Activated CD4-positive, alpha-beta T cell treated with anti-CD3 and anti-CD28 coated beads, Interleukin-2, amount 50 U/mL, for 48 hours (primary cell): ENCODE measurements at regions not wholly inside any gene's neighbourhood (a gene's known extent, or its start where the extent isn't known, plus 50 kb on each side); places are given as distances from the start of the nearest gene placed in this dataset.

Source experiments
- DNase-seq, 2 experiments: peaks; one replicate each; pipeline ENCODE4 v3.0.0-alpha.2; 2020

DNA sequence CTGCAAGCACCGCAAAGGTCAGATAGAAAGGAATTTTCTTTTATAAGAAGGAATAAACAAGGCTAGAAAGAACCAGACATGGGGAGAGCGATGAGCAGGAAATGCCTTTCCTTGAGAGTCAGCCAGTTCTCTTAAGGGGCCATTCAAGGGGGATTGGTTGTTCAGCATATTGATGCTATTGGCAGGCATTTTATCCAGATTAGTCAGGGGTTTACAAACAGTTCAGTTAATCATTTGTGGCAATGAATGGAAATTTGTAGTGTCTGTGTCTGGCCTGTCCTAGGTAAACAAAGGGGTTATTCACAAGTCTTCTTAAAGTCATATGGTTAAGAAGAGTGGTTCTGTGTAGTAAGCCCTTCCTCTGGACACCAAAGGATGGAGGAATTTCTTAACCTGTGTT is 184.7 kb upstream of the FRMPD4 start:
- DNase-seq = no peak

DNA sequence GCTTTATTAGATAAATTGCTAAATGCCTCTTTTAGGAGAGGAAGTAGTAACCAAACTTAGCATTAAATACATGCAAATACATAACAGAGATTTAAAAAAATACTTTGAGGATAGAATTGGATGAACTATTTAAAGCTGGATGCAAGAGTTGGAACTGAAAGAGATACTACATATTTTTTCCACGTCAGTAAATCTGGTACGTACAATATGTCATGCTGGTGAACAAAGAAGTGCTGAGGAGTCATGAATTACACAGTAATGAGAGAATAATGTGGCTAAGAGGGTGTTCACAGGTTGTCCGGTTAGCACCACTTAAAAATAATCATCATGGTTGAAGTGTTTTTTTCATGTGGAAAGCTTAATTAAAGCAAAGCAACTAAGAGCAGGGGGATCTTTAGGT is 184.1 kb upstream of the FRMPD4 start:
- no peak for DNase-seq

DNA sequence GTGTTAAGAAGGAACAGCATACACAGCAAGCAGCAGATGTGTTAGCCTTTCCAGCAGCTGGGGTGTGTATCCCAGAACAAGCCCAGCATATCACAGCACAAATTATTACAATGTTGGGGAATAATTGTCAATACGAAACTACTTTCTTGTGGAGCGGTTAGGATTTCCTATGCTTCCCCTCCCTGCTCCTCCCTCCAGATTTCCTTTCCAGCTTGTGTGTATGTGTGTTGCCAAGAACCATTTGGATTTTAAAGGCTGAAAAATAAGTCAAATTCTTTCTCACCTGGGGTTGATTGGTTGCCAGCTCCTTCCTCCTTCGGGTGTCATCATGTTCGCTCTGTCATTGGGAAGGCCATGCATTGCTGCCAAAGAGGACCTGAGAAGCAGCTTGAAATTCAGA is 178.2 kb upstream of the FRMPD4 start:
- DNase-seq = no peak

DNA sequence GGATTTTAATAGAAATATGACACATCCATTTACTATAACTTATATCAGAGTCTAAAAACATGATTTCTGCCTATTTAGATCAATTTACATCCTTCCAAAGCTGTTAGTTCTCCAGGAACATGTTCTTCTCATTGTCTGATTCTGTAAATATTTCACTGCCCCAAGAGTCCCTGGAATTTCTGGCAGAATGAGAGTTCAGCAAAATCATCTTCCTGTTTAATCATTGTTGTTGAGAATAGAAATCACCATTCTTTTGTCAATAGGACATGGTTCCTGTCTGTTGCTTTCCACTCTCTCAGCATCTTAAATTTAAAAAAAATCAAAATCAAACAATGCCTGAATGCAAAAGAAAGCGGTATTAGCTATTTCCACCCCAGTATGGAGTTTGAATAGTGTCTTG is 172.8 kb upstream of the FRMPD4 start:
- no peak for DNase-seq

DNA sequence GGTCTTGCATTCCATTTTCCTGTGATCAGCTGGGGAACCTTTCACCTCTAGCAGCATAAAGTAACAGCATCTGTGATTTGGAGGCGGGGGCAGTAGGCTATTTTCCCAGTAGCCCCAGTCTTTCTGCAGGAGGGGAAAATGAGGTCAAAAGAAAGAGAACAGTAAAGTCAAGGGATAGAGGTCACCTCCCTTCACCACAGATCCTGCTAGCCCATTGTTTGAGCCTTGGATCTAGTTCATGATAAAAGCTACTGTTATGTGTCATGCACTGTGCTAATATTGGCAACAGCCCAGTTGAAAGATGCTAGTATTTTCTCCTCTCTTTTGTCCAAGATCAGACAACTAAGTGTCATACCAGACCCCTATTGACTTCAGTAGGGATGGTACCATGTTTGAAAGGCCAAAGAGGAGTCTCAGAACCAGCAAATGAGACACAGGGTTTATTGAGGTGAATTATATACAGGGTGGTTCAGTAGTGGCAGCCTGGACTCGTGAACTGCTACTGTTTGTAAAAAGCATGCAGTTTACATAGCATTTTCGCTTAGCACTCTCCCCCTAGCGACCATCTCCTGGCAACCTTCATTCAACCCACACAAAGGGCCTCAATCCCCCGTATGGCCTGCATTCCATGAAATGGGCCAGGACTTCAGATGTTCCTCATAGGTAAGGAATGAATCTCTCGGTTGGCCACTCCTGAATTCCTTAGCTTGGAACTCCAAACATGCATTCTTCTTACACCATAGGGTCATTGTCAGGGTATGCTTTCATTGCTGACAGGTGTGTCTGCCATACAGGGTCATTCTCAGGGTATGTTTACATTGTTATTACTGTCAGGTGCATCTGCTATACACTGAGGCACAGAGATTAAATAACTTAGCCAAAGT is 170.0 kb upstream of the FRMPD4 start:
- DNase-seq = no peak

DNA sequence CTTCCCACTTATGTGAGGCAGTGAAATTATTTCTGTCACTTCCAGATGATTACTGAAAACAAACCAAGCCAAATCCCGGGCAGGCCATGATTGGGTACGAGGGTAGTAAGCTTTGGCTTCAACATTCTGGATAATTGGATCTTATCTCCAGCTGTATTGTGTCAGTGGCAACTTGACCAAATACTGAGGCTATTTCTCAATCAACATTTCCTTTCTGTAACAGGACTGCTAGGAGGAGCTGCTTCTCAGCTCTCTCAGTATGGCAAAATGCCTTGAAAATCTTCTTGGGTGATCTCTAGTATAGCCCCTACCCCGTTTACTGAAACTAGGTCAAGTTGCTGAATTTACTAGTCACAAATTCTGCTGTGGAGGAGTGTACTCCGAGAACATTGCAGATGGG is 169.3 kb upstream of the FRMPD4 start:
- no peak for DNase-seq

DNA sequence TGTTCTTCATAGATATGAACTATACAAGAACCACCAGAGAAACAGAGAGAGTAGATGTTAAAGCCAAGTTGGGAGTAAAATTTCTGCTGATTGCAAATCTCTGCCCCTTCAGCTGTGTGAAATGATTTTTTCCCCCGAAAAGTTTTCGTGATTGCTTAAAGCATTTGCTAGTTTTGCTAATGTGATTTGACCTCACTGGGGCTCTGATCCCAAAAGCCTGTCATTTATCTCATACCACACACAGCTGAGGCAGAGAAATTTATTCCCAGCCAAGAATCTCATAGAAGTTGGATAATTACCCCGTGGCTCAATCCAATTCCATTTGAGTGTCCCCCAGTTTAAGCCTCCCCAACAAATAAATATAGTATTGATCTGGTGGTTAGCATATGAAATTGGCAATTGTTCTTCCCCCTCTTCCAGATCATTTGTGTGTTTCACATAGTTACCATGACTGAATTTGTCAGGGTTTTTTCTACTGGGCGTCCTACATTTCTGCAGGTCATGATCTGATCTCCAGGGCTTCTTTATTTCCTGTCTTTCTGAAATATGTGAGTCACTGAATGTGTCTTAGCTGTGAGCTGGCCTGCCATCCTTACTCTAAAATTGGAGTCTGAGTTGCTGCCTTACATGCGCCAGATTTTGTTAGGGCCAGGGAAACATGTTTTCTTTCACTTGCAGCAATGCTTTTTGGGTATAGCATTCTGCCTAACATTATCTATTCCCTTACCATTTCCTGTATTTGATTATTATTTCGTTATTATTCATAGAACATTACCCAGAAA is 167.5 kb upstream of the FRMPD4 start:
- DNase-seq = no peak

DNA sequence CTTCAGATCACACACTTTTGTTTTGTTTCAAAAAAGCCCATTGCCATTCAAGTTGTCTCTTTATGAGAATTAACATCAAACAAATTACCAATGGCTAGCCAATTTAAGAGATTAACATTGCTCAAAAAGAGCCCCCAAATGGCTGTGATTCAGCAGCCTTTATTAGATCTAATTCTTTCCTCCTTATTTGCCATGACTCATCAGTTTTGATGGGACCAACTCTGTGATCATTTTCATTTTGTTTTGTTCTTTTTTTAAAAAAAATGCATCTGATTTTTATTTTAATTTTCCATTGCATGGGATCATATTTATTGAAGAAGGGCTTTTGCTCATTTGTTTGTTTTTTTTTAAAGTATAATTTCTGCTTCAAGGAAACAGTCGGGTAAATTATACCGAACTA is 161.6 kb upstream of the FRMPD4 start:
- DNase-seq = no peak

DNA sequence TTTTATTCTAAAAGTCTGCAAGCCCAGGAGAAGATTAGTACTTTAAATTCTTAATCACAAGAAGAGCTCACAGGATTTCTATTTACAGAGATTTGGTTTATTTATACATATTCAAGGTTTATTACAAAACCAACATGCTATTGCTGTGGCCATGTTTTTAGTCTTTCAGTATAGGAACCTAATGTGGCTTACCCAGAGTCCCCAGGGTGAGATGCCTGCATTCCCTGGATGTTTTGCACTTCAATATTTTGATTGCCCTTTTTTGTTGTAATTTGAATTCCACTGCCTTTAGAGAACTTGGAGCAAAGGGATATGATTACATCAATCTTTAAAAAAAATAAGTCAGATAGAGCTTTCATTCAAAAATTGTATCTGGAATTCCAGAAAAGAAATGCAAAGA is 146.0 kb upstream of the FRMPD4 start:
- no peak for DNase-seq

DNA sequence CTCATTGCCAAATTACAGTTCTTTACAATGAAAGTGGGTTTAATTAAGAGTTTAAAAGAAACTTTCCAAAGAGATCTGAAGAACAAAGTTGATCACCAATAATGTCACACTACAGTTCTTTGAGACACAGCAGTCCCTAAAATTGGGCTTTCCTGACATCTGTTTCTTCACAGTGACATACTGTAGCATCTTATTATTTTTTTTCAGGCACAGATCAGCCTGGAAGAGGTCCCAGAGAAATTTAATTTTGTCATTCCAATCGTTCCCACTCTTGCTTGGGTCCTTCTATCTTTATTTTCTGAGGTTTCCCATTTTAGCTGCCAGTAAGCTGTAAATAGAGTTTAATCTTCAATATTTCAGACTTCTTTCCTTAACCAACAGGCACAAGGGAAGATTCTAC is 143.1 kb upstream of the FRMPD4 start:
- no peak for DNase-seq

DNA sequence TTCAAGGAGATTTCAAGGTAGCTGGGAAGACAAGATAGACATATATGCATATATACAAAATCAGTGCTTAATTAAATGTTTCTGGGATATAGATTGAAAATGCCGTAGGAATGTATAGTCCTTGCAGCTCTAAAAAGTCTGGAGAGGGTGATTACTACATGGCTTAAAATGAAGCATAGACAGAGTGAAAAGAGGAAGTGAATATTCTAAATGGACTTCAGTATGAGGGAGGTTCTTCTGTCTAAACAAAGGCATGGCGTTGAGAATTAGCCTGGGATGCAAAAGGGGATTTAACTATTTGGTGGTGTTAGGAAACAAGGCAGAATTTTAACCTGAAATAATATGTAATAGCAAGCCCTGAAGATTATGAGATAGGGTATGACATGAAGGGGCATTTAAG is 141.5 kb upstream of the FRMPD4 start:
- no peak for DNase-seq

DNA sequence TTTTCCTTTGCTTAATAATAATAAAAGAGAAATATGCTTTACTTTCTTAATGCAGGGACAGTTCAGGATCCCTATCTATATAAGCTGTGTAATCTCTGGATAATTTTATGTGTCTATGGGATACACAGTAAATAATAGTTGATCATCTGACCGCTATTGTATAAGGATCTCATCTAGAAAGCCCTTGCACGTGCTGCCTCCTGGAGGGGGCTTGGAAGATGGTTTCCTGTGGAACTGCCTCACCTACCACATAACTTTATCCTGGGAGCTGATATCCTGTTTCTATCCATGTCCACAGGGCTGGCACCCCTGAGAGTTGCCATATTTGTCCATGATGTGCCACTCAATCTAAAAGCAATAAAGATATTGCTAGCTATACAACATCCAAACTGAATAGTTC is 139.3 kb upstream of the FRMPD4 start:
- DNase-seq = no peak

DNA sequence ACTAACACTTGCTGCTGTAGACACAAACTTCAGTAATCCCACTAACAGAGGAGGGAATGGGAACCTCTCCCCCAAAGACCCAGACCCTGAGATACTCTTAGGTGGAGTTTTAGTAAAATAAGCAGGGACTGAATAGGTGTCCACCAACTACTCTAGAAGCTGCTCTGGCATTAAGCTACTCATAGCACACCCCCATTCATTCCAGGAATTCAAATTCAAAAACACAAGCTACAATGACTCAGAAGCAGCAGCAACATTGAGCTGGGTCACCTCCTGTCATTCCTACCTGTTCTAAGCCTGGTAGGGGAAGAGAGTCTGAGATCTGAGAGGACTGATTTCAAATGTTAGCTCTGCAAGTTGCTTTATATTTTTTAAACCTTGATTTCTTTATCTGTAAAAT is 135.4 kb upstream of the FRMPD4 start:
- no peak for DNase-seq

DNA sequence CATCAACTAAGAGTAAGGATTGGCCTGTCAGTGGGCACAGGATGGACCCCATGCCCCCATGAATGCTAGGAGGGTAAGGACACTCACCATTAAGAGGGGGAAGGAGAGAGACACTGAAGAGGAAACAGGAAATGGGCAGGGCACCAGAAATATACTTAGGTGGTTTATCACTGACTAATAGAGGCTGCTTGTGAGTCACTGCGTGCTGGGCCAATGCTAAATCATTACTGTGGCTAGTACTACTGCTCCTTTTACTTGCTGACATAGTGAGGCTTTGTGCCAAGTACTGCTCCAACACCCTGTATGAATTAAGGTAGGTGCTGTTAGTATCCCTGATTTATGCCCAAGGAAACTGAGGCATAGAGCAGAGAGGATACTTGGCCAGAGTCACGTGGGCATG is 130.4 kb upstream of the FRMPD4 start:
- DNase-seq = no peak

DNA sequence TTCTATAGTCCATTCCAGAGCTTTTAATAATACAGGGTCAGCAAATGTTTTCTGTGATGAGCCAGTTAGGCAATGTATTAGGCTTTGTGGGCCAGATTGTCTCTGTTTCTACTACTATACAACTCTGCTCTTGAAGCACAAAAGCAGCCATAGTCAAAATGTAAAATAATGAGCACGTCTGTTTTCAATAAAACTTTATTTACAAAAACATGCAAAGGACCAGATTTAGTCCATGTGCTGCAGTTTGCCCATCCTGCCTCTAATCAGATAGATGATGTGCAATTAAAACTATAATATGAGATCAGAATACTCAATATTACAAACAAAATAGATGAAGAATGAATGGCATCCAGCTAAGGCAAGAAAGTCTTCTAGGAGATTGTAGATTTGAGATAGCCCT is 127.8 kb upstream of the FRMPD4 start:
- no peak for DNase-seq

DNA sequence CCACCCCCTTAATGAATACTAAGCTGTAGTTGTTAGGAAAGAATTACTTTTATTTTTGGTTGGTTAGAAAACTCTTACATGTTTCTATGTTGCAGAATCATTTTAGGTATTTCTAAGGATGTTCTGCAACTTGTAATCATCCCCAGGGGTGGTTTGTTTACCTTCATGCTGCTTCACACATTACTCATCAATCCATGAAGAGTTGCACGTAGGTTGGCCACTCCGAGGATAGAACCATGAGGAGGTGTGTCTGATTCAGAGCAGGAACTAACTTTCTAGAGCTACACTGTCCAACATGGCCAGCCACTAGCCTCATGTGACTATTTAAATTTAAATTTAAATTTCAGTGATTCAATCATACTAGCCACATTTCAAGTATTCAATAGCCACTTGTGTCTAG is 127.2 kb upstream of the FRMPD4 start:
- DNase-seq = no peak

DNA sequence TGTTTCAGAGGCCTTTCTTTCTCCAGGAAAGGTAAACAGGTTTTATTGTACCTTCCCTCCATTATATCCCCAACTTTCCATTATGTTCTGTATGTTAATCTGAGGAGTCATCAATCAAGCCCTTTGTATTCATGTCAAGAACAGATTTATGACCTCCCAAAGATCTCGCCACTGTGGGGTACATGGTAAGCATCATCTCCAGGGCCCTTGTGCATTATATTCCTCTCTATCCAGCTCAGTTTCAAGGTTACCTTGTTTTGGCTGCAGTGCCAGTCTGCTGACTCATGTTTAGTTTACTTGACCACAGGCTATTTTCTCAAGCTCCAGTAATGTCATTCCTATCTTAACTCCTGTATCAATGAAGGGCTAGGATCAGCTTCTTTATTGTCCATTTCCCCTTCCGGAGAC is 125.1 kb upstream of the FRMPD4 start:
- no peak for DNase-seq

DNA sequence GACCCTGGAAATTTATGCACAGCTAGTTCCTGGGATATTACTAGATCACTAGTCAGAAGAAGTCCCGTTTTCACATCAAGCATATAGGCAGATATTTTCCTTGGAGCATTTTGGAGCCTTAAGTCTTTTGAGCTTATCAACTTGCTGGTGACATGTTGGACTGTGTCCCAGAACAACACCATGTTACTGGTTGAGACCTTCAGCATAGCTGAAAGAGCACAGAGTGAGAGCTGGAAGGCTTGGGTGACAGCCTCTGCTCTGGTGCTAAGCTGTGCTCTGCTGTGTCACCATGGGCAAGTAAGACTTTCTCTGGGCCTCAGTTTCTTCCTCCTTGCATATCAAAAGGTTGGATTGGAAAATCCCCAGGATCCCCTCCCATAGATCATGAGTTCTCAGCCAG is 116.6 kb upstream of the FRMPD4 start:
- no peak for DNase-seq

DNA sequence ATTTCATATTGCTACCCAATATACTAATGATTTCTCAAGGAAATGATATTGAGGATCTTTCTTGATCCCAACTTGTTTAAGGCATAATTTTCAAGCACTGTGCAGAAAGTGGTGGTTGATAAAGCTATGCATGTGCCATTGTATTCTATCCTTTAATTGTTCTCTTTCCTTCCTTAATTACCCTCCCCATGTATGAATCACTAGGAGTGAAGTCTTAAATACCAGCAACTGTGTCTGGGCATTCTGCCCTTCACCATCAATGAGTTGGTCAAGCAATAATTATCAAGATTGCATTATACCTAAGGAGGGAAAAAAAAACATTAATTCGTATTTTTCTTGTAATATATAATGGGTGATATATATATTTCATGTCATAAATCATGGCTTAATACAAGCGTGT is 111.8 kb upstream of the FRMPD4 start:
- DNase-seq = no peak

DNA sequence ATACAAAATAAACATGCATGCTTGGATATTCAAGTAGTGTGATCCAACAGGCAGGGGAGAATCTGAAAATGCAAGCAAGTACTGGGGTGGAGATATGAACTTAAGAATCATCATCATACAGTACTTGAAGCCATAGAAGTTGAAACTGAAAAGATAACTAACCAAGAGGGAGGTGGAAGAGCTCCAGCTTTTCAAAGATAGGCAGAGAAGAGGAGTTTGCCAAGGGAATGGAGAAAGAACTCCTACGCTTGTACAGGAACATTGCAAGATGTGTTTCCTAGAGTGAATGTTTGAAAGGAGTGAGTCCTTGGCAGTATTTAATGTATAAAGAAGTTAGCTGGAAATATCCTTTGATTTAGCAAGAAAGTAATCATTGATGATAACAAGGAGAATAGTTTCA is 106.2 kb upstream of the FRMPD4 start:
- DNase-seq = no peak

DNA sequence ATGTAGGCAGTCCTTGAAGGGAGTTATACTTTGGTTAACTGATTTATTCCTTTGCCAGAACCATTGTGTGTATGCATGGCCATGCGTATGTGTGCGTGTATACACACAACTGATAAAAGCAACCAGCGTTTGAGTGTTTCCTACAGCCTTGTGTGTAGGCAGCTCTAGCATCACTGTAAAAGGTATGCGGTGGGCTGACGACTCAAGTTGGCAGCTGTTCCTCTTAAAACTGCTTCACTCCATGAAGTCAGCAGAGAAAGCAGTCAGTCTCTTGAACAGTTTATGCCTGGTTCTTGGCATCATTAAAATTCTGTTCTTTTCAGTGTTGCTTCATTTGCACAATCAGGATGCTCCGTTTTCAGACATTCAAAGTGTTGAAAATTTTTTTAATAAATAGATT is 103.5 kb upstream of the FRMPD4 start:
- DNase-seq = no peak

DNA sequence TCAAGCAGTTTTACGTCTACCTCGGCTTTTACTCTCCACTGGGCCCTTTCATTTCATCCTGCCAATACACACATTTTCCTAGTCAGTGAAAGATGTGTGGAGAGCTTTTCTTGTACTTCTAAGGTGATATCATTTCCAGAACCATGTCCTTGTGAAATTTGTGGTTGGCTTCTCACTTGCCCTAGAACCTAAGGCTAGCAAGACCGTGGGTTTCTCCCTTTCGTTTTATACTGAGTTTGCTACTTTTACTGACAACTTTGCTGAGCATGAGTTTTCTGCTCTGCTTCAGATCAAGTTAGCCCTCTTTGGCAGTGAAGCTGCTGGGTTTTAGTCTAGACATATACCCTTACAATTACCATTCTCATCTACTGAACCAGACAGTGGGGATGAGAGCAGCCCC is 95.7 kb upstream of the FRMPD4 start:
- DNase-seq = no peak

DNA sequence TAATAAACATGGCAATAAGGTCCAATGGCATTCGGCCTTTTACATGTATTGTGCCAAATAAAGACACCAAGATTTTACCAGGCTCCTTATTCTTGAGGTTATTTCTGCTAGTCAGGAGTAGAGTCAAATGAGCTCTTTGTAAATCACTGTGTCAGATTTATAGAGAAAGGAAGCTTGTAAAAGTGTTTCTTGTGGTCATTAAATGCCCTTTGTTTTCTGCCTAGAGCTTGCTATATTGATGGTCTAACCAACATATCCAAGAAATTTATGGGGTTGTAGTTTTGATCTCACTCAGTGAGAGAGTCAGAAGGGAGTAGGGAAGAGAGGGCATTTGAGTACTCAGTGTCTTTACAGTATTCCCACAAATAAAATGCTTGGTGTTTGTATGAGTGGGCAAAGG is 86.2 kb upstream of the FRMPD4 start:
- no peak for DNase-seq

DNA sequence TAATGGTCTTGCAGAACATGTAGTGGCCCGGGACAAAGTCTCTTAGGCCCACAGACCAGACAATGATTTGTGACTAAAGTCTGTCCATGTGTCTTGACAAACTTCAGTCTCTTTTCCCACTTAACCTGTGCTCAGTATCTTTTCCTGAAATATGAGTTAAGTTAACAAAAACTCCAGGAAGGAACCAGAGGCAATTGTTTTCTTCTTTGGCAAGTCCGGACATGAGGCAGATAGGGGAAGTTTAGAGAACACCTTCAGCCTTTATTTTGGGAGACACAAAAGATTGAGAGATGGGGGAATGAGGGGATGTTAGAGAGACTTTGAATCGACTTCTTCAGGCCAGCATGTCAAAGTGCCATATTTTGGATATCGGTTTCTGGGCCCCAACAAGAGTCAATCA is 80.2 kb upstream of the FRMPD4 start:
- no peak for DNase-seq
